ENCODE measurements at regions not wholly inside any gene's neighbourhood (a gene's known extent, or its start where the extent isn't known, plus 50 kb on each side); places are given as distances from the start of the nearest gene placed in this dataset.

- Mint-ChIP-seq H3K36me3 (ENCODE audit: low read depth) (no peaks in the 10 kb centered on the region), H3K27ac (ENCODE audit: unreplicated experiment) (no peak overlapping the region), H3K4me3 (ENCODE audit: unreplicated experiment) (no peak overlapping the region), H3K4me1 (ENCODE audit: low read depth) (no peaks in the 10 kb centered on the region), H3K27me3 (ENCODE audit: low read depth) (peaks cover 33% of the 10 kb centered on the region), H3K9me3 (ENCODE audit: low read depth) (no peaks in the 10 kb centered on the region)
- peak; percentile 93 for TF ChIP-seq CTCF (IDR thresholded peaks at IDR 0.05)
- DNase-seq (ENCODE audit: low spot score): no peak
These were observed 126.7 kb upstream of the CCDC196 start for GRCh38 chr14:66359500-66359899.

- Mint-ChIP-seq H3K27ac (ENCODE audit: unreplicated experiment) (no peak overlapping the region), H3K4me3 (ENCODE audit: unreplicated experiment) (no peak overlapping the region), H3K4me1 (ENCODE audit: low read depth) (no peaks in the 10 kb centered on the region), H3K27me3 (ENCODE audit: low read depth) (peaks cover 27% of the 10 kb centered on the region), H3K36me3 (ENCODE audit: low read depth) (no peaks in the 10 kb centered on the region), H3K9me3 (ENCODE audit: low read depth) (no peaks in the 10 kb centered on the region)
- no peak for TF ChIP-seq CTCF (IDR thresholded peaks at IDR 0.05)
- DNase-seq (ENCODE audit: low spot score): no peak
These were observed 125.7 kb upstream of the CCDC196 start for GRCh38 chr14:66360366-66360926.

- no peak for TF ChIP-seq CTCF (IDR thresholded peaks at IDR 0.05)
- Mint-ChIP-seq H3K4me1 (ENCODE audit: low read depth) (no peaks in the 10 kb centered on the region), H3K4me3 (ENCODE audit: unreplicated experiment) (no peak overlapping the region), H3K36me3 (ENCODE audit: low read depth) (no peaks in the 10 kb centered on the region), H3K27ac (ENCODE audit: unreplicated experiment) (no peak overlapping the region), H3K27me3 (ENCODE audit: low read depth) (peaks cover 27% of the 10 kb centered on the region), H3K9me3 (ENCODE audit: low read depth) (no peaks in the 10 kb centered on the region)
- DNase-seq (ENCODE audit: low spot score): no peak
These were observed 125.2 kb upstream of the CCDC196 start for GRCh38 chr14:66361013-66361412.

- no peak overlapping the region for H3K4me3 Mint-ChIP-seq (ENCODE audit: unreplicated experiment)
- peaks cover 14% of the 10 kb centered on the region for H3K27me3 Mint-ChIP-seq (ENCODE audit: low read depth)
- TF ChIP-seq CTCF (IDR thresholded peaks at IDR 0.05): no peak
- no peaks in the 10 kb centered on the region for H3K9me3 Mint-ChIP-seq (ENCODE audit: low read depth)
- no peaks in the 10 kb centered on the region for H3K4me1 Mint-ChIP-seq (ENCODE audit: low read depth)
- no peak for DNase-seq (ENCODE audit: low spot score)
- no peak overlapping the region for H3K27ac Mint-ChIP-seq (ENCODE audit: unreplicated experiment)
- no peaks in the 10 kb centered on the region for H3K36me3 Mint-ChIP-seq (ENCODE audit: low read depth)
These were observed 120.8 kb upstream of the CCDC196 start for GRCh38 chr14:66365388-66365787.

GRCh38 chr14:66369157-66369697 lies 116.9 kb upstream of the CCDC196 start:
- no peaks in the 10 kb centered on the region for H3K9me3 Mint-ChIP-seq (ENCODE audit: low read depth)
- H3K36me3 Mint-ChIP-seq (ENCODE audit: low read depth): no peaks in the 10 kb centered on the region
- DNase-seq (ENCODE audit: low spot score): no peak
- H3K4me3 Mint-ChIP-seq (ENCODE audit: unreplicated experiment): no peak overlapping the region
- no peaks in the 10 kb centered on the region for H3K4me1 Mint-ChIP-seq (ENCODE audit: low read depth)
- H3K27me3 Mint-ChIP-seq (ENCODE audit: low read depth): no peaks in the 10 kb centered on the region
- no peak overlapping the region for H3K27ac Mint-ChIP-seq (ENCODE audit: unreplicated experiment)
- no peak for TF ChIP-seq CTCF (IDR thresholded peaks at IDR 0.05)

Measured in chondrocyte (in vitro differentiated cells).